GM18870 (cell line): ENCODE measurements at regions not wholly inside any gene's neighbourhood (a gene's known extent, or its start where the extent isn't known, plus 50 kb on each side); places are given as distances from the start of the nearest gene placed in this dataset.

ENCODE experiments used
- ATAC-seq: cut with Tn5 transposase; IDR thresholded peaks from one replicate; pipeline ENCODE4 v1.9.1; 2021; ENCODE audit warnings: moderate library complexity; ENCODE audit not compliant: unreplicated experiment

DNA sequence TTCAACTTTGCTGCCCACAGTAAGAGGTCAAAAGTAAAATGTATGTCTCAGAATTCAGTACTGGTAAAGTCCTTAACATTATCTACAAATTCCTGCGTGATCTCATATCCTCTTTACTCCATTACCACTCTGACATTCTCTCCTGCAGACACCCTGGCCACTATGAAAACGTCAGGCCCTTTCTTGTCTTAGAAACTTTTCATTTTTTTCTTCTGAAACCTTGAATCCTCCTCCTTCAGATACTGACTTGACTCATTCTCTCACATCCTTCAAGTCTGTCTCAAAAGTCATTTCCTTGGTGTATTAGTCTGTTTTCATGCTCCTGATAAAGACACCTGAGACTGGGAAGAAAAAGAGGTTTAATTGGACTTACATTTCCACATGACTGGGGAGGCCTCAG lies 262.3 kb downstream of the POU4F1 start:
- ATAC-seq = peak; percentile 91

DNA sequence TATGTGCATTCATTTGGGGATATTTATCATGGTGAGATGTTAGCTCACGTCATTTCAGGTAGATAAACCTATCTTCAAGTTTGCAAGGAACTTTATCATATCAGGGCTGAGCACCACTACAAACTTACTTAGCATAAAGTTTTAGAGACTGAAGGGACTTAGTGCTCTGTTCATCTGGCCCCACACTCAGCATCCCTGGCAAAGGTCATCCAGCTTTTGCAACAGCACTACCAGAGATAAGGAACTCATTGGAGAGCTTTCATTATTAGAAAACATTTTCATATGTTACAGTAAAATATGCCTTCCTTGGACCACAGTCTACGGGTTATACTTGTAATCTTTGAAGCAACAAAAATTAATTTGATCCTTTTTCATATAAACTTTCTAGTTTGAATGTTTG lies 263.4 kb downstream of the POU4F1 start:
- no peak for ATAC-seq

DNA sequence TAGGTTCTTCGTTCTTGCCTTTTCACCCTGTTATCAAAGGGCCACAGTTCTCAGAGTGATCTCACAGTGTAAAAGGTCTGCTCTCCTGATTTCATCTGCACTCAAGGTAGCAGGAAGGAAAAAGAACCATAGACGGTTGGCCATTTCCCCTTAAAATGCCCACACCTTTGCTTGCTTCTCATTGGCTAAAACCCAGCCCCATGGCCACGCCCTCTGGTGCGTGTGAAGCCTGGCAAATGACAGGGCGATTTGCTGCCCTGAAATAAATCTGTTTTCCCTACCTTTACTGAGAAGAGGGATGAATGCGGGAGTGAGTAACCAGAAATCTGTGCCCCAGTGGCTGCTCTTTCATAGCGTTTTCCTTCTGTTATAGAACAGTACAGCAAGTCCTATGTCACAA lies 269.3 kb downstream of the POU4F1 start:
- no peak for ATAC-seq

DNA sequence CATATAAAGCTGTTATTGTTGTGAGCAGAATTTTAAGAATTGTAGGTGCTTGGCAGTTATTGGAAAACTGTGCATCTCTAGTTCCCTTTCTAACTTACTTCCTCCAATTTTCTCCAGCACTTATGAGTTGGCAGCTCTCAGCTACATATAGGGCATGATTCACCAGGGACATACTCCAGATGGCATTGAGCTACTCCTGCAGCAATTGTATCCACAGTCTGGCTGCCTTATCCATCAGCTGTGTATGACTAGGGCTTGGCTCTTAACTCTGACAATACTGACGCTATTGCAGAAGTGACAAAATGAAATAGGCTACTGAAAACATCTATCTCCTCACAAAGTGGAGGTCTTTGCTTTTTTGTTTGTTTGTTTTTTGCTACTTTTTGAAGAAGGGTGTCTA lies 276.7 kb downstream of the POU4F1 start:
- ATAC-seq = no peak

DNA sequence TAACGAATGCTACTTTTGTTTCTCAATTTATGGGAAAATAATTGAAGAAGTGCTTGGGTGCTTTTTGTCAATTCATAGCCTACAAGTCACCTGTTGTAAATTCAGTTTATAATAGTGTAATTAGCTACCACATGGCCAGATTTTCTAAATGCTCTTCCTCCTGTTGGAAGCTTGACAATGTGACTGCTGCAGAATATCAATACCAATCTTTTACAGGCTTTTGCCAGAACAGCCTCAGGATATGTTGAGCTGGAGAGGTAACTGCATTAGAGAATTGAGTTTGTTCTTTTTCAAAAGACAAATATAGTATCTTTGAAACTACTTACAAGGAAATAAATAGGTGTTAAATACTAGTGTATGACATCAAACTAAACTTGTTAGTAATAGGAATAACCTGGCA lies 277.8 kb downstream of the POU4F1 start:
- ATAC-seq = no peak

DNA sequence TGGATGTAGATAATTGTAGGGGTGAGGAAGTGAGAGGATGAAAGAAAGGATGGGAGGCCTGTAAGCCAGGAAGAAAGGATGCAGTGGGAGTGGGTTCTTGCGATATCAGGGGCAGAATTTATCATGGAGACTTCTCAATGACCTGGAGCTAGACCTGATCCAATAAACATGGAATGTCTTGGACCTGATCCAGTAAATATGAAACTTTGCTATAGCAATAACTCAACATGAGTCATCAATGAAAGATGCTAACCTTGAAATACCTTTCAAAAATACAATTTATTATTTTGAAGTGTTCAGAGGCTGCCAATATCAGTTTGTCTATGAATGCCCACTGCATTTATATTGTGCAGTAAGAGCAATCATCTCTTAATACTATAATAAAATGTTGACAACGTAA lies 279.5 kb downstream of the POU4F1 start:
- ATAC-seq = no peak

DNA sequence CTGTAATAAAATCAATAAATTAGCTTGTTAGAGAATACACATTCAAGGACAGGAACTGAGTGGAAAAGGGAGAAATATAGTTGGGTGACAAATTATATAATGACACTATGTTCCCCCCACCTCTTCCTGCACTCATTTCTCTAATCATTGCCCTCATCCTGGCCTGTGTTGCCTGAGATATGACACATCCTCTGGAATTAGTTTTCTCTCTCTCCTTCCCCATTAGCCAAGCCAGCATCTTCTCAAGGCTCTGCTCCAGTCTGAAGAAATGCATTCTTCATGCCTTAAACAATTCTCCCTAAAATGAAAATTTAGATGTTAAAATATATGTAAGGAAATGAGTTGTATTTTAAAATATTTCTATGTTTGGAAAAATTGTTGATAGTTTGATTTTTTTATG lies 280.3 kb downstream of the POU4F1 start:
- no peak for ATAC-seq

DNA sequence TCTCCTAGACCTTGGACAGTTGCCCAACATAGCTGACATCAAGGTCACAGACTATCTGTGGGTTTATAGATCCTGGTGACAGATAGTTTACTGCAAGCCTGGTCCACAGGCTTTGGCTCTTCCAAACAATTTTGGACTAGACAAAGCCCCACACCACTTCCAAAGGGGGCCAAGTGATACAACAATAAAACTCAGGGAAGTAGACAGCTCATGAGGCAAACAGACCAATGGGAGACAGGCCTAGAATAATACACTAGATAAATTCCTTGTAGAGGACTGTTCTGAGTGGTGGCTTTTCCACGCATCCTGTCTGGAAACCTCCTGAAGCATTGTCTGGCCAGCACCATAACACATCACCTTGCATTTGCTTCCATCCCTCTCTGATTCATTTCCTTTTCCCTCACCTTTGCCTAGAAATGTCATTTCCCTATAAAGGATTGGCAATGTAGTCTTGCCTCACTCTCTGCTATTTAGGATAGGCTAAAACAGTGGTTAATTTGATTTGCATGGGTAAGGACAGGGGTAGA lies 284.2 kb downstream of the POU4F1 start:
- no peak for ATAC-seq

DNA sequence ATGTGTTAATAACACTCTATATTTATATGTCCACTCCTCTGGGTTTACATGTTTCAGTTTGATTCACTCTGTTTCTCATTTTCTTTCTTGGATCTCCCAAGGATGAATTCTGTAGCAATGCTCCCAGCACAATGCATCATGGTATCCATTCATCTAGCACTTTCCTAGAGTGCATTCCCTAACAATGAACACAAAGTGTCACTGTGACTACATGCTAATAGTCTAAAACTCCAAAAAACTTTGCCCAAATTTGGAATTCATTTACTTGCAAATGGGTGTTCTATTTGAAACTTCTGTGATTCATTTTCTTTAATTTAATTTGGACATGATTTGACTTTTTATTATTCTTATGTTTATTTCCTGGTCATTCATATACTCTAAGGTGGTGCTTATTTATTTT lies 286.3 kb downstream of the POU4F1 start:
- ATAC-seq = no peak

DNA sequence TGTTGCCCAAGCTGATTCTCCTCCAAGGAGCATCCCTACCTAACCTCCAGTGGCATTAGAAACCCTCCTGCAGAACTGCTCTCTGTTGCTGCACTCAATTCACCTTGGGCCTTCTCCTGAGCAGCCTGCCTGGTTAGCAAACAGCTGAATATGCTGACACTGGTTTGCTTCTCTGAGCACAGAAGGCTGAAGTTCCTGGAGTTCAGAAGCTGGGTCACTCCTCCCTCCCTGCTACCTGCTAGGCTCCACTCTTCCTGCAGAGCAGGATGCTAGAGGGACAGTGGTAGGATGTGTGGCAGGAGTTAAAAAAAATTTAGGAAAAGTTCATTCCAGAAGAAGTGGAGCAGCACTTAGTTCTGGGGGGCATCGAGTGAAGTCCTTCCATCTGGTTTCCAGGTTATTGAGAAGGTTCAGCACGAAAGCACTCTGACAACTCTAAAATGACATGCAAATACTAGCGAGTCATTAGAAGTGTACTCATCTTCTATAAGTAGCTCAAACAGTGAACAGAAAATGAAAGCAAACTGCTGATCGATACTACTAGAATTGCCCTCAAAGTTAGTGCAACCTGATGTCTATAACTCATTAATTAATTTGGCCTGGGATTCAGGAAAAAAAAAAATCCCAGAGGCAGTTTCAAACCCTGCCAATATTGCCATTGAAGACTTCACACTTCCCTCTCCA lies 293.7 kb downstream of the POU4F1 start:
- peak; percentile 93 for ATAC-seq

DNA sequence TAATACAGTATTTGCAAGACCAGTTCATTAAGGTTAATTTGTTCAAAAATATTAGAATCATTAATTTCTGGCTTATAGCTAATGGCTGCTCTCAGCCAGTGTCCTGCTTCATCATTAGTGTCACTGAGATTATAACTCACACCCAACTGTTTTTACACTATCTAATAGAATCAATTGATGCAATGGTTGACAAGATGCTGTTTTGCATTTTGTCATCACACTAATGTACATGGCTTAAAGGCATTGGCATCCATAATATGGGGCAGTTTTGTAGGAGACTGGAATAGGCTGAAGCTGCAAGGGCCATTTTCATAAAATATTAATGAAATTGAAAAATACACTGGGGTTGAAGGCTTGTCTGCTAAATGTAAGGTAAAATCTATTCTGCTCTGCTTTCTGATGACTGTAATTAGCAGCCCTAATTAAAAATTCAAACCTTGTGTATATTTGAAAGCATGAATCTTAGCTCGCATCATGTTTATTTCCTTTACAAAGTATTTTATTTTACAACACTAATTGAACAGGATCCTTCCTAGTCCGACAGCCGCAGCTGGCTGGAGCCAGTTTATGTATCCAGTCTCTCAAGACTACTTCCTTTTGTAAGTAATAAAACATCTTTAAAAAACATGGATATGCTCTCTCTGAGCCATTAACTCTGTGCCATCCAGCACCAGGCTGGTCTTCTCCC lies 296.7 kb downstream of the POU4F1 start:
- no peak for ATAC-seq

DNA sequence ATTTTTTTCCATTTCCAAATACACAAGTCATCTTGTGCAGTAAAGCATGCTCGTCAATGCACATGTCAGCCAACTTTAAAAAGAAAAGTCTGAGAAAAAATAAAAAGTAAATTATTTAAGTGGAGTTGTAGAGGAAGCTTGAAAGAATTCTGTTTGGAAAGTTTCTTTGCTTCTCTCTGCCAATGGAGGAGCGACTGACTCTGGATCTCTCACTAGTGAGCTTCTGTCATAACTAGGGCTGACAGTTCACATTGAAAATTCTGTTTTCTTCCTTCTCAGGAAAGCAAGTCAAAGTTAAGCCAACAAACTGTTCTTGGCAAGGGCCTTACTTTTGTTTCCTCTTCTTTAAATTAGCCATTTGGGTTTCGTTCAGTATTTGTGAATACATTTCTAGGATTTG lies 298.2 kb downstream of the POU4F1 start:
- no peak for ATAC-seq

DNA sequence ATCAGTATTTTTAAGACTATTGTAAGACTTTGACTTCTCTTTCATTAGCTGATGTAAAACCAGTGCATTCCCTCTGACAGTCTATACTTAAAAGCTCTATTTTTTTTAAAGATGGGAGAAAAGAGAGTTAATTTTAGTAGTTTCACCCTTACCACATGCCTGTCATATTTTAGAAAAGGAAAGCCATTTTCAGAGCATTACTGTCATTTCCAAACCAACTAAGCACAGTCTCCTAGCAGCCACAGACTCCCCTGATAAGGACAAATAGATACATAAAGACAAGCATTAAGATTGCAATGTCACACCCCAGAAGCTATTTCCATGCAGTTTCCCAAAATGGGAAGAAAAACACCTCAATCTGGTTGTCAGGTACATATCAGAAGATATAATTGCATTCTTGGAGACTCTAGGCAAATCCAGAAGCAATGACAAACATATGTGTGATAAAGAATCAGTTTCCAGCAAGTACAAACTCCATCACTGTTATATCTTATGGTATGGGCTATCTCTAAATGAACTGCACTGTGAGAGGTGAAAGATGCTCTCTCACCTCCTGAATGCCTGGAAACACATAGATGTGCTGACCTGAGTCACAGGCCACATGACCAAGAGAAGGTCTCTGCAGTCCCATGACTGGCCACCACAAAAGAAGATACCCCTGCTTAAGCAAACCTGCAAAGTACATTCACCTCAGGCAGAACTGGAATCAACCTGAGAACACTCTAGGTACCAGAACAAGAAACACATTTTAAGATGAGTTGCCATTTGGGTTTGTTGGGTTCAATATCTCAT lies 303.3 kb downstream of the POU4F1 start:
- peak; percentile 93 for ATAC-seq

DNA sequence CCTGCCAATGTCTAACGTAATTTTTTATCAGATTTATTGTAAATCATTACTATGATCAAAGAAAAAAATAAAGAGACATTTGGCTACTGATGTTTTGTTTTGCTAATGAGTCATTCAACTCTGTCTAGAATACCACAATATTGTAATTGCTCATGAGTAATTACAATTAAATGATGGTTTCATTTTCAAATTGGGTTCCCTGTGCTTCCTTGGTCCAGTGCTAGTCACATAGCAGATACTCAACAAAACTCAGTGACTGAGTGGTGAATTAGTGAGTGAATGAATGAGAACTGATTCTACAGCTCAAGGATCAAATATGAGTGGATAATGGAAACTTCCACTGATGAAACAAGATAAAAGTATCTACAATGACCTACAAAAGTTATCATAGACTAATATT lies 304.7 kb downstream of the POU4F1 start:
- ATAC-seq = peak; percentile 48

DNA sequence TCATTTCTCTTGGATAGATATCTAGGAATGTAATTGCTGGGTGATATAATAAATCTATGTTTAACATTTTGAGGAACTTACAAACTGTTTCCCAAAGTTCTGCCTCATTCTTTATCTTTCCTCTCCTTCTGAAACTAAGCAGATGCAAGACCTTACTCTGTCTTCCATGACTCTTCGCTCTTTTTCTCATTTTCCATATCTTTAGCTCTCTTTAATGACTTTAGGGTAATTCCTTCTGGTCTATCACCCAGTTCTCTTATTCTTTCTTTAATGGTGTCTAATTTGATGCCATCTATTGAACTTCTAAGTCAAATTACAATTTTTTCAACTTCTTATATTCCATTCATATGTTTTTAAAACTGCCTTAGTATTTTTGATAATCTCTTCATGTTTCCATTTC lies 316.6 kb downstream of the POU4F1 start:
- ATAC-seq = no peak

DNA sequence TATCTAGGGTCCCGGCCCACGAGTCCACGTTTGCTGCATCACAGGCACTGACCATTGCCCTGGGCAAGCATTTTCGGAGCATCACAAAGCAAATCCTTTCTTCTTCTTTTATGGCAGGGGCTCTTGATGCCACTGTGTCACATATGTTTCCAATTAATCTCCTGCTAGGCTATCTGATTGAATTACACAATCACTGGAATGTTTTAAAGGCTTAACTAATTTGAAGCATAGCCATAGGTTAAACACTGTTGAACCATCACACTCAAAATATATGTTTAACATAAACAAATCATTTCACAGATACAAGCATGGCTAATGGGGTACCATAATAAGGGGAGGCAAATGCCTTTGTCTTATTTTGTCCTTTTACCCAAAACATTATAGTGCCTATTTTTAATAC lies 338.3 kb downstream of the POU4F1 start:
- ATAC-seq = no peak

DNA sequence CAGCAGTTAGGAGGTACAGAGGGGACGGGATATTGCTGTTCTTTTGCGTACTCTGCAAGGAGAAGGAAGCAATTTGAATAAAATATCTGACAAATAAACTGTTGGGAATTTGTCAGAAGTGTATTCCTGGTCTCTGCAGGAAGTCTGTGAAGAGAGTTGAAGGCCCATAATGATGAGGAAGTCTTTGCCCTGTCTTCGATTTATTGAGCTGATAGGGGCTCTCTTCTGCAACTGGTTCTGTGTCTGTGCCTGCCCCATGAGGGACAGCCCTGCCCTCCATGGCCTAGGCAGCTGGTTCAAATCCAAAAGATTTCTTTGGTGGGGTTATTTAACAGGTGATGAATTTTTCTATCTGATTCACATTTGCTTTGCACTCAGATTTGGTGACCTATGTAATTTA lies 339.7 kb upstream of the EDNRB start:
- no peak for ATAC-seq

DNA sequence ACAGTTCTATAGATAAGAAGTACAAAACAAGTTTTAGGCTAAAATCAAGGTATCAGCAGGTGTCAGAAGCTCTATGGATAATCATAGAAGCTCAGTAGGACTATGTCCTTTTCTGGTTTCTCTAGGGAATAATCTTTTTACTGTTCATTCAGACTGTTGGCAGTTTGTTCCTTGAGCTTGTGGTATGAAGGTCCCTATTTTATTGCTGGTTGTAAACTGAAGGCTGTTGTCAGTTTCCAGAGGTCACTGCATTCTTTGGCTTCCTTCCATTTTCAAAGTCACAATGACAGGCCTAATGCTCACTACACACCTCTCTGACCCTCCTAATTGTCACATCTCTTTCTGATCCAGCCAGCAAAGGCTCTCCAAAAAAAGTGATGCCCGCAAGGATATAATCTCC lies 337.9 kb upstream of the EDNRB start:
- ATAC-seq = no peak

DNA sequence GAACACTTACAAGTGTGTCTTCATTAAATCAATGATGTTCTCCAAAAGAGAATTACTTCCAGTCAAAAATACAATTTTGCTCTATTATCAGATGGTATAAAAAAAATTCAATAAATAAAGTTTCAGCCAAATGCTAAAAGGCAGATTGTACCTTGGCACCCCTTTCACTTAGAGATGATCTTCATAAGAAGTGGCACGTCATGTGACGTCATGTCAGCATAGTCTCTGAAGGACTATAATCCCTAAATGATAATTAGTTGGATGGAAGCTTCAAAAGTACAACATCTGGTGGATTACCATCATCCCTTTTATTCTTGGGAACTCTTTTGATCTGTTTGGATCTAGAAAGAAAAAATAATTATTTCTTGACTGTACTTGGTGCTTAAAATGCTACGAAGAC lies 335.5 kb upstream of the EDNRB start:
- no peak for ATAC-seq

DNA sequence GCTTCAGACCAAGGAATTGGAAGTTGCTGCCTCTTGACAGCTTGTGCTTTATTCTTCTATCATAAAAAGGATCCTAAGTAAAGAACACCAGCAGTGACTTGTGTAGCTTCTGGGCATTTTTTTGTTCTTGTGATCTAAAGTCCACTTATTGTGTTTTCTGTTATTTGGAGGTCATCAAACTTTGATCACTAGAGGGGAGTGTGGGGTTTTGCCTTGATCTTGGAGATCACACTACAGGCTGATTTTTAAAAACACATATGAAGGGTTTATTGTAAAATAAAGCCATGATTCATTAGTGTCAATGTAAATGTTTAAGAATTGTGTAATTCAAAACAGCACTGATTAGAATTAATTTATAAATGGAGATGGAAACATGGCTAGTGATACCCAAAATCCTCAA lies 328.7 kb upstream of the EDNRB start:
- ATAC-seq = no peak

DNA sequence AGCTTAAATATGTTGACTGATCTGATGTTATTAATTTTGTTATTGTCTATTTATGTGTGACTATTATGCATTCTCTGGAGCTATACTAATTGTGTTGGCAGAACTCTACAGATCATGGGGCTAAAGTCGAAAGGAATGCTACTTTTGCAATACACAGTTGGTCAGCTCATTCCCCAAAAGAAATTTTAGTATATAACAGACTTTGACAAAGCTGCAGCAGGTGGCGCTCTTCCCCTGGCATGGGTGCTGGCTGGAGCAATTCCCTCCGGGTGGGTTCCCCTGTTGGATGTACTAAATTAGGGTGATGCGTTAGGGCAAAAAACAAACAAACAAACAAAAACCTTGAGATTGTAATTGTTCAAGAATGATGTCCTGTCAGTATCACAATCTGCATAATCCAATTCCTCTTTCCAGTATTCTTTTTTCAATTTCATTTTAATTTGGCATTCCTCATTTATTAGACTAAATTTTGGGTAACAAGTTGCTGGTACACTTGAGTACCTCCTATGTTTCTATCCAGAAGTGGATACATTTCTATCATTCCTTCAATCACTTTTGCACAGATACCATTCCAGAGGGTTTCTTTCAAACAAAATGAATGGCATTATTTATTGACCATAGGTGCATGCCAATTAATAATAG lies 322.8 kb upstream of the EDNRB start:
- peak; percentile 44 for ATAC-seq
